NCI-H82 treated with DMSO at 0.1 percent for 48 hours (cell line): ENCODE measurements at regions not wholly inside any gene's neighbourhood (a gene's known extent, or its start where the extent isn't known, plus 50 kb on each side); places are given as distances from the start of the nearest gene placed in this dataset.
"Not testable (repeated sequence)": the region's sequence is repeated elsewhere in the genome, so short reads cannot be mapped to it uniquely, and the experiment has no call there.

Experiments used
- DNase-seq: peaks from one replicate; lab custom pipeline; 2025; ENCODE audit not compliant: unreplicated experiment; lab: John Stamatoyannopoulos, UW

DNA sequence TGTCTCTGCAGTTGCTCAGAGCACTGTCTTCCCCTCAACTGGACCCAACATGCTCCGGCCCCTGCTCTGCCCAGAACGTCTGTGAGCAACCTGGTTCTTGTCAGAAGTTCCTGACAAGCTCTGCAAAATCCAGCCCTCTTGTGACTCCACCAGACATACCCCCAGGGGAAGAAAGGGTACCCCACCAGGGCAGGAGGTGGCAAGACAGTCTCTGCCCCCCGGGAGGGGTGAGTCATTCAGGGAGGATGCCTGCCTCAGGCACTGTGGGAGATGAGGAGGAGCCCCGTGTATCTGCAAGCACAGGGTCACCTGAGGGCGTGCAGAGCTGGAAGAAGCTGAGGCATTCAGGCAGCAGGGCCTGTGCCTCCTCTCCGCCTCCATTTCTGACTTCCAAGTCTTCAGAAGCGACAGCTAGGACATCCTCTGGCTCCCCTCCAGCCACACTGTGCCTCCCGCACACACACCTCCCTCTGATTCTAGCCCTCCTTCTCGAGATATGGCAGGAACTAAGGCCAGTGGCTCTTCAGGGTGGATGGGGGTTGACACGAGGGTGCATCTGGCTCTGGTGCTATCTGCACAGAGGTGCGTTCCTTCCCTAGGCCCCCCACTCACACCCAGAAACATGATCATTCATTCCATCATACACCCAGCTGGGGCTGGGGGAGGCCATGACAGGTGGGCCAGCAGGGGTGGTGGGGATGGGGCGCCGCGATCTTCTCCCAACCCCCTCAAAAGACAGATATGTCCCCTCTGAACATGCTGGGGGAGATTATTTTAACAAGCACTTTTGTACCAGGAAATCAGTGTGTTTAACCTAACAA, 222.2 kb downstream of the CYP26B1 start:
- no peak for DNase-seq

DNA sequence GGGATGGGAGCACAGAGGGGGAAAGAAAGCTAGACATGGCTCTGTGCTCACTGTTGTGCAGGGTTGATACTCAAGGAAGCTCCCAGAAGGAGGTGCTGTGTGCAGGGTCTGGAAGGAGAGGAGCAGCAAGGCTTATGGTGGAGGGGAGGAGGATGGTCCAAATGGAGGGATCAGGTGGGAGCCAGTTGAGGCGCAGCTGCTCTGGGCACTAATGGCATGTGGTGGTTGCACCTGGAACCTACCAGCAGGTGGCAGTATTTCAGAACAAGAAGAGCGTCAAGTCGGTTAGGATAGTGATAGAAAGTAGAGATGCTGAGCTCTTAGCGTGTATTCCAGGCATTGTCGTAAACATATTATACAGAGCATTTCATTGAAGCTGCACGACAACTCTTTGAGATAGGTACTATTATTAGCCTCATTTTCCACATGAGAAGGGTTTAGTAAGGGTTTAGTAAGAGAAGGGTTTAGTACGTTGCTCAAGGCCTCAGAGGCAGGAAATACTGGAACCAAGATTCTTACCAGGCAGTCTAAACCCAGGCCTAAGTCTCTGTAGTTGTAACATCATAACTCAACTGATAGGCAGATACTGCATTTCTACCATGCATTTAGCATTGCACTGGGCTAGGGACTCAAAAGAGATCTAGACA, 223.7 kb downstream of the CYP26B1 start:
- DNase-seq, result peak; percentile 41

- no peak for DNase-seq
These were observed 224.5 kb downstream of the CYP26B1 start for GRCh38 chr2:71923143-71923525.

- DNase-seq, result no peak
These were observed 225.0 kb downstream of the CYP26B1 start for GRCh38 chr2:71922499-71923142.

DNA sequence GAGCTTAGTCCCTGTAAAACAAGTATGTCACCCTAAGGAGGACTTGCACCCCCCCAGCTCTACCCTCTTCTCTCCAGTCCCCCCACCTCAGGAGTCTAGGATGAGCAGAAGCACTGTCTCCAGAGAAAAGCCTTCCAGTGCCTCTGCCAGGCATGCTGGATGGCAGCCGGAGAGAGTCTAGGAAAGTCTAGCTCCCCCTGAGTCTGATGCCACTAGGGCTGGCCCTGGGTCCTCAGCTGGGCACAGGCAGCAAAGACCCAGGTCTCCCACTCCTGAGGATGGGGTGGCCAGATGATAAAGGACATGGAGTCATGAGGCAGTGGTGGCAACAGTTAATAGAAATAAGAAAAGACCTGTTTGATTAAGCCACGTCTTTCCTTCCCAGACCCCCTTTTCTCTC, 225.6 kb downstream of the CYP26B1 start:
- DNase-seq, result no peak

DNA sequence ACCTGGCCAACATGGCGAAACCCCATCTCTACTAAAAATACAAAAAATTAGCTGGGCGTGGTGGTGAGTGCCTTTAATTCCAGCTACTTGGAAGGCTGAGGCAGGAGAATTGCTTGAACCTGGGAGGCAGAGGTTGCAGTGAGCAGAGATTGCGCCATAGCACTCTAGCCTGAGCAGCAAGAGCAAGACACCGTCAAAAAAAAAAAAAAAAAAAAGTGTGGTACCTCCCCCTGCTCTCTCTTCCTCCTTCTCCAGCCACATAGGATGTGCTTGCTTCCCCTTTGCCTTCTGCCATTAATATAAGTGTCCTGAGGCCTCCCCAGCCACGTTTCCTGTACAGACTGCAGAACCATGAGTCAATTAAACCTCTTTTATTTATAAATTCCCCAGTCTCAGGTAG, 226.8 kb downstream of the CYP26B1 start:
- not testable (repeated sequence) for DNase-seq

- DNase-seq, result no peak
These were observed 228.0 kb downstream of the CYP26B1 start for GRCh38 chr2:71919708-71920107.

DNA sequence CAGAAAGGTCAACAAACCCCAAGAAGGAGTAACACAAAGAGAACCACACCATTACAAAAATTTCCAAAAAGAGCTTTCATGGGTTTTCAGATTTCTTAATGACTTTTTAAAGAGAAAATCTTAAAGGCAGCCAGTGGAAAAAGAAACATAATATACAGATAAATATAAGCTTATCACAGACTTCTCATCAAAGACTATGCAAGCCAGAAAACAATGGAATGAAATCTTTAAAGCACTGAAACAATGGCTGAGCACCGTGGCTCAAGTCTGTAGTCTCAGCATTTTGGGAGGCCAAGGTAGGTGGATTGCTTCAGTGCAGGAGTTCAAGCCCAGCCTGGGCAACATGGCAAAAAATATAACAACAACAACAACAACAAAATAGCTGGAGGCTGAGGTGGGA, 237.4 kb downstream of the CYP26B1 start:
- DNase-seq, result no peak

DNA sequence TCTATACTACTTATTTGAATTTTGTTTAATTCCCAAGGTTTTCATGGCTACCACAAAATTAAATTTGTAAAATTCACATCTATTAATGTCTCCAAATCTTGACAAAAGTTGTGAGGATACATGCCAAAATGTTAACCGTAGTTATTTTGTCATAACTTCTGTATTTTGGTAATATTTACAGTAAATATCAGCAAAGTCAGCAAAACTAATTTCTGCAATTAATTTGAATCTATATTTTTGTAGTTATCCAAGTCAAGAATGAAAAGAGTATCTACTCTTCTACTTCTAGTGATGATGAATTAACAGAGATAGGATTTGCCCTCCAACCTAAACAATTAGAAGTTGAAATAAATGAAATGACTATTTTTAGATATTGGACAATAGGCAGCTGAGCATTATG, 238.9 kb downstream of the CYP26B1 start:
- DNase-seq, result no peak

GRCh38 chr2:71907503-71907902, 240.2 kb downstream of the CYP26B1 start:
- no peak for DNase-seq

- no peak for DNase-seq
These were observed 241.2 kb downstream of the CYP26B1 start for GRCh38 chr2:71906357-71906973.

- no peak for DNase-seq
These were observed 242.5 kb downstream of the CYP26B1 start for GRCh38 chr2:71905205-71905604.

DNA sequence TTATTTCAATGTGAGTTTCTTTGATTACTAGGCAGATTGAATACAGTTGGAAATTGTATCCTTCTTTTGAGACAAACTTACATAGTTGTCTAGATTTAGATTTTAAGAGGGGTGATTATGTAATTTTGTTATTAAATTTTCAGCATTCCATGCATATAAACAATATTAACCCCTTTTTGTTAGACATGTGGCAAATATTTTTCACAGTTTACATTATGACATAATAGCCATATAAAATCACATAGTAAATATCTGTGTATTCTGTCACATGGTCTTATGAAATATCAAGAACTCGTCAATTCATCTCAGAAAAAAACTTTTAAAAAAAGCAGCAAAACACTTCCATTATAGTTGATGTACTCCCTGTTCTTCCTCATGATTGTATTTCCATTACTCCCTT, 243.8 kb downstream of the CYP26B1 start:
- DNase-seq, result no peak

- DNase-seq, result no peak
These were observed 246.2 kb downstream of the CYP26B1 start for GRCh38 chr2:71901466-71901865.

GRCh38 chr2:71898851-71899681, 248.6 kb downstream of the CYP26B1 start:
- DNase-seq, result no peak

- DNase-seq, result no peak
These were observed 249.3 kb downstream of the CYP26B1 start for GRCh38 chr2:71898375-71898774.

GRCh38 chr2:71897836-71898235, 249.8 kb downstream of the CYP26B1 start:
- DNase-seq, result no peak

GRCh38 chr2:71897137-71897480, 250.6 kb downstream of the CYP26B1 start:
- DNase-seq, result no peak

GRCh38 chr2:71896385-71897136, 251.1 kb downstream of the CYP26B1 start:
- no peak for DNase-seq
